GM12873 (cell line): ENCODE measurements at regions not wholly inside any gene's neighbourhood (a gene's known extent, or its start where the extent isn't known, plus 50 kb on each side); places are given as distances from the start of the nearest gene placed in this dataset.

Experiments
- TF ChIP-seq, protein P1 (sequence below): IDR thresholded peaks from 2 replicates; pipeline ENCODE4 v1.5.1; 2012; ENCODE audit warnings: low read depth, mild to moderate bottlenecking, moderate library complexity, low read length, control low read depth; ENCODE audit not compliant: insufficient read depth; ENCODE audit errors: missing control alignments

DNA sequence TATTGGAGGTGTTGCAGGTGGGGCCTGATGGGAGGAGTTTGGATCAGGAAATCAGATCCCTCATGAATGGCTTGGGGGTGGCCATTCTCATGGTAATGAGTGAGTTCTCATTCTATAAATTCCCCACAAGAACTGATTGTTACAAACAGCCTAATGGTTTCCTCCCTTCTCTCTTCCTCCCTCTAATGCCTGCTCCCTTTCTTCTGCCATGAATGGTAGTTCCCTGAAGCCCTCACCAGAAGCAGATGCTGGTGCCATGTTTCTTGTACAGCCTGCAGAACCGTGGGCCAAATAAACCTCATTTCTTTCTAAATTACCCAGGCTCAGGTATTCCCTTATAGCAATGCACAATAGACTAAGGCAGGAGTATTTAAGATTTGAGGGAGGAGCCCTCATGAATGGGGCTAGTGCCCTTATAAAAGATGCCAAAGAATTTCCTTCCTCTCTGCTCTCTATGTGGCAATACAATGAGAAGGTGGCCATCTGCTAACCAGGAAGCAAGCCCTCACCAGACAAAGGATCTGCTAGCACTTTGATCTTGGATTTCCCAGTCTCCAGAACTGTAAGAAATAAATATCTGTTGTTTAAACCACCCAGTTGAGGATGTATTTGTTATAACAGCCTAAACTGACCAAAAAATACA lies 251.8 kb downstream of the ZEB2 start:
- TF ChIP-seq, protein P1, sequence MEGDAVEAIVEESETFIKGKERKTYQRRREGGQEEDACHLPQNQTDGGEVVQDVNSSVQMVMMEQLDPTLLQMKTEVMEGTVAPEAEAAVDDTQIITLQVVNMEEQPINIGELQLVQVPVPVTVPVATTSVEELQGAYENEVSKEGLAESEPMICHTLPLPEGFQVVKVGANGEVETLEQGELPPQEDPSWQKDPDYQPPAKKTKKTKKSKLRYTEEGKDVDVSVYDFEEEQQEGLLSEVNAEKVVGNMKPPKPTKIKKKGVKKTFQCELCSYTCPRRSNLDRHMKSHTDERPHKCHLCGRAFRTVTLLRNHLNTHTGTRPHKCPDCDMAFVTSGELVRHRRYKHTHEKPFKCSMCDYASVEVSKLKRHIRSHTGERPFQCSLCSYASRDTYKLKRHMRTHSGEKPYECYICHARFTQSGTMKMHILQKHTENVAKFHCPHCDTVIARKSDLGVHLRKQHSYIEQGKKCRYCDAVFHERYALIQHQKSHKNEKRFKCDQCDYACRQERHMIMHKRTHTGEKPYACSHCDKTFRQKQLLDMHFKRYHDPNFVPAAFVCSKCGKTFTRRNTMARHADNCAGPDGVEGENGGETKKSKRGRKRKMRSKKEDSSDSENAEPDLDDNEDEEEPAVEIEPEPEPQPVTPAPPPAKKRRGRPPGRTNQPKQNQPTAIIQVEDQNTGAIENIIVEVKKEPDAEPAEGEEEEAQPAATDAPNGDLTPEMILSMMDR = no peak

DNA sequence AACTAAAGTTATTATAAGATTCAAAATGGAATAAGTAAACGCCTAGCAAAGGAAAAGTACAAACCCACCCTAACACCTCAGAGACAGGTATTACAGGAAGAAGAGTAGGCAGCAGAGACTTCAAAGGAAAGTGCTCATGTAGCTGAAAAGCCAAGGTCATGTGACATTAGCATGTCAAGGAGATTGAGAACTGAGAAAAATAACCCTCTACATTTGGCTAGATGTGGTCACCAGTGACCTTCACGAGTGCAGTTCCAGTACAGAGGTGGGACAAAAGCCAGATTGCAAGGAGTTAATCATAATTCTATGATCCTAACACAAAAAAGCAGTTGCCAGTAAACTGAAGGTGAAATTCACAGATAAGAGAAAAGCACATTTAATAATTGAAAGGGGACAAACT lies 252.7 kb downstream of the ZEB2 start:
- TF ChIP-seq, protein P1 = no peak

DNA sequence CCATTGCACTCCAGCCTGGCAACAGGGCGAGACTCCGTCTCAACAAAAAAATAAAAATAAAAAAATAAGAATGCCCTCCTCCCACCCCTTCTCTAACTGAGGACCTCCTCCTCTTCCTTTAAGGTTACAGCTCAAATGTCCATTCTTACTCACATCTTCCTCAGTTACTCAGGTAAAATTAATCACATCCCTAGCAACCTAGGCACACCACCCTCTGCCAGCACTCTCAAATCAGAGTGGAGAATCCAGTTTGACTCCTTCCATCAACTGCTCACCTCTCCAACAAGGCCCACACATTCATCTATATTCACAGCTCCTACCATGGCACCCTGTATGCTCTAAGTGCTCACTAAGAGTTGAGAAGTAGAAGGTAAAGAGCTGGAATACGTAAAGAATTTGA lies 254.3 kb downstream of the ZEB2 start:
- TF ChIP-seq, protein P1 = no peak

DNA sequence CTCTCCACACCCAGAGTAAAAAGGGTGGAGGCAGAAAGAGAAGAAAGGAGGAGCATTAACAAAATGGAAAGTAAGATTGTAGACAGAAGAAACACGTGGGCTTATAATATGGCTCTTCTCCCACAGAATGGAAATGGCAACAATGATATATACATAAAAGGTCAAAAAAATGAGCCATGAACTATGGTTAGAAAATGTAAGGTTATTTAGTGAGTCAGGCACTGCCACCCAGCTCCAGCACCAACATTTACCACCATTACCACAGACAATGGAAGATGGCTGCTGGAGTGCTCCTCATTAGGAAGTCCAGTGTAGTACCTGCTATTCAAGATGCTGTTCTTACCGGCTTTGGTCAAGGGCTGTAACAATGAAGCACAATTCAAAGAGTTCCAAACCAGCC lies 258.0 kb downstream of the ZEB2 start:
- TF ChIP-seq, protein P1 = no peak

DNA sequence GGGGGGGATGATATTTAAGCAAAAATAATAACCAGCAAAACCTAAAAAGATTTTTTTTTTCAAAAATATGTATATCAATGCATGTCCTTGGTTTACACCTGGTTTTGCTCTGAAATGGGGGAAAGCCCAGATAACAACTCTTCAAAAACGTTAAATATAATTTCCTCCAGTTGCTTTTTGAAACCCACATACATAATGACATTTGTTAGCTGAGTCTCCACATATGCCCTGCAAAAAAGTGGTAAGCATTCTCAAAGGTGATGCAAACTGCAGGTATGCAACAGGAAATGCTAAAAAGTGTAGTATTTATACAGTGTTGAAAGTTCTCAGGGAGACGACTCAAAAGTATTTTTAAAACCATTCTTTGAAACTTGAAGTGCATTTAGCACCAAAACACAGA lies 258.6 kb downstream of the ZEB2 start:
- TF ChIP-seq, protein P1 = no peak

DNA sequence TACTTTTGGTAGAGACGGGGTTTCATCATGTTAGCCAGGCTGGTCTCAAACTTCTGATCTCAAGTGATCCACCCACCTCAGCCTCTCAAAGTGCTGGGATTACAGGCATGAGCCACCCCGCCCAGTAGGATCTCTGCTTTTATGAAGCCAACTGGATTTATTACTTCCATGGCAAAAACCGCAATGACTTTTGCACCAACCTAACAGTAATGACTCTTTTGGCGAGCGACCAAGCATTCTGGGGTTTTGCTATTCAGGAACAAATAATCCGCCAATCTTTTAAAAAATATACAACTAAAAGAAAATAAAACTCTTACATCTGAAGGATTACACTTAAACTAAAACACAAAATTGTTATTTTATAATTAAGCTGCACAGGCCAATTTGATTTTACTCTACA lies 260.6 kb downstream of the ZEB2 start:
- TF ChIP-seq, protein P1 = no peak

DNA sequence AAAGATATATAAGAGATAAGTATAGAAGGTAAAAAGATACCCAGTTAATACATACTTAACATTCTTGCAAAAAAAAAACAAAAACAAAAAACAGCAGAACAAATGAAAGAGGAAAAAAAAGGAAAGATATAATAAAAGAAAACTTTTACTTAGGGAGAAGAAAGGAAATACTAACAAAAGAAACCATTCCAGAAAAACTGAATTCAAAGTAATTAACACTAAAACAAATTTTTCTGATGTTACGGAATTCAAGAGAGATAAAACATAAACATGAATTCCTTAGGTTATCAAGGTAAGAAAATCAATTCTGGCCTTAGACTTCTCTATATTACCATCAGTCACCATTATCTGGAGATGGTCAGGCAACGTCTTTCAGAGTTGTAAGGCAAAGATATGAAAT lies 261.8 kb downstream of the ZEB2 start:
- TF ChIP-seq, protein P1 = no peak
